NCI-H748 (cell line): ENCODE measurements at regions not wholly inside any gene's neighbourhood (a gene's known extent, or its start where the extent isn't known, plus 50 kb on each side); places are given as distances from the start of the nearest gene placed in this dataset.
A peak's percentile ranks its signal among the peaks of the same experiment; 100 is the strongest.
"Not testable (repeated sequence)": the region's sequence is repeated elsewhere in the genome, so short reads cannot be mapped to it uniquely, and the experiment has no call there.

ENCODE experiments used
- DNase-seq: peaks from one replicate; lab custom pipeline; 2025; ENCODE audit not compliant: unreplicated experiment; lab: John Stamatoyannopoulos, UW

GRCh38 chr21:35298757-35299156, 249.7 kb upstream of the RUNX1 start:
- no peak for DNase-seq

DNA sequence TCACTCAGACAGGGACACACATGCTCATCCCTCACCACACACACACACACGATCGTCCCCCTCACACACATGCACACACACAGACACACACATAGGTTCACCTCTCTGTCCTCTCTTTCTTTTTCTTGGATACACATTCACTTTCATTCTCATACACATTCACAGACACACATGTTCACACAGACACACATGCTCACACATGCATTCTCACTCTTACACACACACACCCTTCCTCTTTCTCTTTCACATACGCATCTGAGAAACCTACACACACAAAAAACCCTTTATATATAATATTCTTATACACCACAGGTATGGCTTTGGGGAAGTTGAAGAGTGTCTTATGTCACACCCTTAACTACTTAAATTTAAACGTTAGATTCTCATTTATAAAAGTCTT, 248.6 kb upstream of the RUNX1 start:
- DNase-seq = no peak

DNA sequence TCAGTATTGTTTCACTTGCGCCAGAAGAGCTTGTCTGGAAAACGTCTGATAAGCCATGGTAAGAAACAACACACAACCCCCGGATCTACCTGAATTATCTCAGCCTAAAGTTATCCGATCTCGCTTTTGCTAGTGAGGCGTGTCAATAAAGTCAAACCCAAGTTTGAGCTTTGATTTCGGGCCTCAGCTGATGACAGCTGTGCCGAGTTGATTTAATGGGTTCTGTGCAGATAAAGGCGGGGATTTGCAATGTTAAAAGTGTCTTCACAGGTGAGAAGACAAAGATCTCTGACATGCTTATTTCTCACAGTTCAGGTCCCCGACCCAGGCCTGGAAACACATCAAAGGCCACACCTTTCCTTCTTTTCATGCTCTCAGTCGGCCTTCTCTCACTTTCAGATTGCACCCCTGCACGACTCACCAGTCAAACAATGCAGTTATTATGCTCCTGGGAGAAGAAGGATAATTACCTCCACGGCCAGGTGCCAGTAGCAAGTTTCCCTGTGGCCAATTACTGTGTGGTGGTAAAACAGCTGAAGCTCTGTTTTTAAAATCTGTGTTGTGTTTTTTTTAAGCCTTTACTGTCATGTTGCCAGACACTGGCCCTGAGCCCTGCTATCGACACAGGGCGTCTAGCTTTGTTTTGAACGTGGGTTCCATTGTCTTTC, 245.3 kb upstream of the RUNX1 start:
- peak; percentile 97 for DNase-seq

DNA sequence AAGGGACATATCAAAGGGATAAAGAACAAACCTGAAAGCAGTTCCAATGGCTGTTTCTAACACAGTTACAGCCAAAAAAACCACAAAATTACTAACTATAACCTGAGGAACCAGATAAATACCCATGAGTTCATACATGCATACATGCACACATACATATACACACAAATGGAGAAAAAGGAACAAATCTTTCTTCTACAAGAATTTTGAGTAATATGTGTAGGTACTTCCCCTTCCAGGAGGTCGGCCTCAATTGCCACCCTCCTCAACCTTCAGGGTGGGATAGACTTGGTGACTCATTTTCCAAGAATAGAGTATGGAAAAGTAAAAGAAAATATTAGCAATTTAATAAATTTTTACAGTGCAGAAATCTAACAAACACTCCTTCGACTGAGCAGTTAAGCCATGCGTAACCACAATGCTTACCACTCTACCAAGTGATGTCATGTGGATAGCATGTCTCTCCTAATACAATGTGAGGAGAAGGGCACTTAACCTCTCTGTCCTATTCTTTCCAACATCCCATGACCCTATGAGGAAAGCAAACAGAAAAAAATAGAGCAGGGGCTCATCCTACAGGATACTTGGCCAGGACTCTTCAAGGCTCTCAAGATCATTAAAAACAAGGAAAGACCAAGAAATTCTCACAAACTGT, 243.0 kb upstream of the RUNX1 start:
- DNase-seq = peak; percentile 27

GRCh38 chr21:35291034-35291433, 241.9 kb upstream of the RUNX1 start:
- no peak for DNase-seq

DNA sequence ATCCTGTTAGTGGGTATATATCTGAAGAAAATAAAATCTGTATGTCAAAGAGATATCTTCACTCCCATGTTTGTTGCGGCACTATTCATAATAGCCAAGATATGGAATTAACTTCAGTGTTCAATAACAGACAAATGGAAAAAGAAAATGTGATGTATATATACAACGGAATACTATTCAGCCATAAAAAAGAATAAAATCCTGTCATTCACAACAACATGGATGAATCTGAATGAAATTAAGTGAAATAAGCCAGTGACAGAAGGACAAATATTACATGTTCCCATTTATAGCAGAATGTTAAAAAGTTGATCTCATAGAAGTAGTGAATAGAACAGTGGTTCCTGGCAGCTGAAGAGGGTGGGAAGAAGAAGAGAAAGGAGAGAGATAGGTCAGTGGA, 239.1 kb upstream of the RUNX1 start:
- no peak for DNase-seq

DNA sequence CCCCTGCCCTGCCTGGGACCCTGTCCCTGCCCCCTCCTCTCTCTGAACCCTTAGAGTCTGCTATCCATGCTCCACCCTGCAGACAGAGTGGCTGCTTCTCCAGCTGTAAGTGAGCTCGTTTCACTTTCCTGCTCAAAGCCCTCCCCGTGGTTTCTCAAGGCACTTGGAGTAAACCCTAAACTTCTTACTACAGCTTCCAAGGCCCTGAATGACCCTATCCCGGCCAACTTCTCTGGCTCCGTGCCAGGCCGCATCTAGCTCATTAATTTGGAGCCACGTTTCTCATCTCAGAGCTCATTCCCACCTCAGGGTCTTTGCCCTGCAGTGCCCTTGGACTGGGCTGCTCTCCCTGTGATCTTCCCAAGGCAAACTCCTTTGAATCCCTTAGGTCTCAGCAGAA, 235.1 kb upstream of the RUNX1 start:
- DNase-seq = no peak

GRCh38 chr21:35282944-35283343, 233.8 kb upstream of the RUNX1 start:
- DNase-seq = no peak

GRCh38 chr21:35281956-35282355, 232.9 kb upstream of the RUNX1 start:
- no peak for DNase-seq

GRCh38 chr21:35280231-35280630, 231.1 kb upstream of the RUNX1 start:
- DNase-seq = no peak

DNA sequence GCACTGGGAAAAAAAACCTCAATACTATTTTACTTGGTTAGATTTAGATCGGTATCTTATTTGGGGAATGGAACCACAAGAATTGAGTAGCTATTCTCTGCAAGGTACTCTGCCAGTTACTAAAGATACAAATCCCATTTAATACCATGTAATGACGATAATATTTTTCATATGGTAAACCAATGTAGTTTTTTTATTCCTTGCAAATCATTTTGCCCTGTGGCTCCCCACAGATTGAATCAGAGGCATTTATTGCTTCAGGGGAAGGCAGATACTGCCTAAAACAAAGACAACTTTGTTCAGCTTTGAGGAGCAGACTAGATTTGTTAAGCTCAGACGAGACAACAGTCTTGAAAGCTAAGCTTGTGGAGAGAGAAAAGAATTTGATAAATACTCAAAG, 226.7 kb upstream of the RUNX1 start:
- DNase-seq = no peak

DNA sequence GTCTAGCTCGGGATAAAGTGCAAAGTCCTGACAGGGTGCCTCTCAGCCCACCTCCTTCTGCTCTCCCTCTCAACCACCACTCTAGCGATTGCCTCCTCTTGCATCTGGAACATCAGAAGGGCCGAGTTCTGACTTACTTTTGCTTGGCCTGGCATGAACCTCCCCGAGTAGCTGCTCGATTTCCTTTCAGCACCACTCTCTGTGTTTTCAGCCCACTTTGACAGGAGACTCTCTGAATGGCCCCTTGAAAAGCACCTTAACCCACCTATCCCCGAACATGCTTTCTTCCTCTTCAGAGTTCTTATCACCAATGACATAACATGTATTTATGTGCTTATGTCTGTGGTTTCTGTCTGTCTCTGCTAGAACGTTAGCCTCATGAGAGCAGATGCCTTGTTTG, 225.8 kb upstream of the RUNX1 start:
- no peak for DNase-seq

DNA sequence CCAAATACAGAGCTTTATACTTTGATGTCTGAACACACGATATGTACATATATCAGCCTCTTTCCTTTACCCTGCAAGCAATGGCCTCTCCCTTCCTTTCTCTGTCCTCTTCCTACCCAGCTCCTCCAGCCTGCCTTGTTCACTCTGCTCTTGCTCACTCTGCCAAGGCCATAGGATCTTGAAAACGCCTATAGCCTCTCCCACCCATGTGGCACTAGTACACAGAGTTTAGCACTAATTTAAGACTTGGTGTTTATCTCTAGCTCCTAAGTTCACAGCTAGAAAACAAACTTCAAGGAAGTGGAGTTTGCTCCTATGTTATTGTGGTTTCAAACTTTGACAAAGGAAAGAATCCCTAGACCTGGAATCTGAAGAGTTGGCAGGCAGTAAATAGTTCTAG, 225.0 kb upstream of the RUNX1 start:
- DNase-seq = peak; percentile 44

DNA sequence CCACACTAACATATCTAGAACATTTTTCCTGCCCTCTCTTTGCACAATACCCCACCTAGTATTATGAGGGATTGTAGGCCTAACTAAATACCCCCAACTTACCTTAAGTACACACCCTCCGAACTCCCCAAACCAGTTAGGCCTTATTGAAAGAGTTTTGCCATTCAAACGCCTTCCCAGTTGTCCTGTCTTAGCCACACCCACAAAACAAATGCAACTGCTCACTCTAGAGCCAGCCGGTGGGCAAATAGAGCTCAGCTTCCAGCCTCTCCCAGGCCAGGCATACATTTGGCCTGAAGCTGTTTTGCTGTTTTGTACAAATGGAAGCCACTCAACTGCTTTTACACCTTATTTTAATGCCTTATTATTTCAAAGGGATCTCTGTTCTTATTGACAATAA, 224.2 kb upstream of the RUNX1 start:
- peak; percentile 95 for DNase-seq

- DNase-seq = not testable (repeated sequence)
These were observed 222.4 kb upstream of the RUNX1 start for GRCh38 chr21:35271344-35272118.

- DNase-seq = no peak
These were observed 219.7 kb upstream of the RUNX1 start for GRCh38 chr21:35268817-35269216.

DNA sequence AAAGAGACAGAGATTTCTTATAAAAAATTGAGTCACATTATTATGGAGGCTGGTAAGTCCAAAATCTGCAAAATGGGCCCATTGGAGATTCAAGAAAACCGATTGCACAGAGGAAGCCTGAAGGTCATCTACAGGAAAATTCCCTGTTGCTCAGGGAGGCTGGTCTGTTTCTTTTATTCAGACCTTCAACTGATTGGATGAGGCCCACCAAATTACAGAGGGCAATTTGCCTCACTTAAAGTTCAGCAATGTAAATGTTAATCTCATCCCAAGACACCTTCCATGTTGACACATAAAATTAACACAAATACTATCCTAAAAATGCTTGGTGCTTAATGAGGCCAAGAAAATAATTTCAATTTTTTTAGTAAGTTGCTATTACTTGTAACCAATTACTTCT, 219.2 kb upstream of the RUNX1 start:
- DNase-seq = no peak

- DNase-seq = no peak
These were observed 217.4 kb upstream of the RUNX1 start for GRCh38 chr21:35266546-35266945.

GRCh38 chr21:35265170-35265877, 216.2 kb upstream of the RUNX1 start:
- no peak for DNase-seq

- DNase-seq = no peak
These were observed 210.4 kb upstream of the RUNX1 start for GRCh38 chr21:35259457-35259856.

- DNase-seq = no peak
These were observed 209.4 kb upstream of the RUNX1 start for GRCh38 chr21:35258521-35258920.

DNA sequence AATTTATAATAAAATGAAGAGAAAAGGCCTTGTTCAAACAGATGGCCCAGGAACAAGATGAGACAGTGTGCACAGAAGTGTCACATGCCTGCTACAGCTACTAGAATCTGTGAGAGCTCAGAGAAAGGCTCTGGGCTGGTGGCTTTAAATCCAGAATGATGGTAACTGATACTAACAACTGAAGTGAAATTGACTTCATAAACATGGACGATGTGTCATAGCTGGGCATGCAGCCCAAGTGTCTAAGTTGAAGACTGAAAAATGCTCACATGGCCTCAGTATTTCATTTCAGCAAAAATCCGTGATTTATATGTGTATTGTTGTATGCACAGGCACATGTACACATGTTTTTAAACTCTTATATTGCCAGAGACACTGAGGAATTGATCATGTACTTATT, 208.3 kb upstream of the RUNX1 start:
- DNase-seq = no peak
